HEK293T (cell line): ENCODE measurements at regions not wholly inside any gene's neighbourhood (a gene's known extent, or its start where the extent isn't known, plus 50 kb on each side); places are given as distances from the start of the nearest gene placed in this dataset.

ENCODE experiments used
- BHLHE40 ChIP-seq: fragments of 450-650 bp; IDR thresholded peaks from 2 replicates; pipeline ENCODE4 v1.6.1; 2016; ENCODE audit warnings: mild to moderate bottlenecking, moderate library complexity, borderline replicate concordance
- ELF4 ChIP-seq: fragments of 450-650 bp; IDR thresholded peaks from 2 replicates; pipeline ENCODE4 v1.6.1; 2017; ENCODE audit warnings: antibody characterized with exemption
- FOXA1 ChIP-seq: fragments of 450-650 bp; IDR thresholded peaks from 2 replicates; pipeline ENCODE4 v1.6.1; 2016; ENCODE audit warnings: mild to moderate bottlenecking
- FOXK2 ChIP-seq: fragments of 450-650 bp; IDR thresholded peaks from 2 replicates; pipeline ENCODE4 v1.6.1; 2016; ENCODE audit warnings: mild to moderate bottlenecking
- FOXM1 ChIP-seq: fragments of 450-650 bp; IDR thresholded peaks from 2 replicates; pipeline ENCODE4 v1.6.1; 2017; ENCODE audit warnings: mild to moderate bottlenecking, borderline replicate concordance
- NFRKB ChIP-seq: fragments of 450-650 bp; IDR thresholded peaks from 2 replicates; pipeline ENCODE4 v1.6.1; 2016; ENCODE audit warnings: mild to moderate bottlenecking, moderate library complexity
- SP1 ChIP-seq: fragments of 450-650 bp; IDR thresholded peaks from 2 replicates; pipeline ENCODE4 v1.6.1; 2017
- TARDBP ChIP-seq: fragments of 450-650 bp; IDR thresholded peaks from 2 replicates; pipeline ENCODE4 v1.6.1; 2016

GRCh38 chr4:95636061-95636460 lies 87.3 kb upstream of the UNC5C start:
- TF ChIP-seq TARDBP (no peak), FOXA1 (no peak), BHLHE40 (no peak), NFRKB (no peak), SP1 (no peak), FOXK2 (no peak), ELF4 (no peak), FOXM1 (no peak)
